Lower lobe of right lung (tissue), 2 donors: ENCODE measurements at regions not wholly inside any gene's neighbourhood (a gene's known extent, or its start where the extent isn't known, plus 50 kb on each side); places are given as distances from the start of the nearest gene placed in this dataset.

Experiments
- ATAC-seq, 2 donors: fragments of 200-7000 bp; cut with Tn5 transposase; one replicate each; pipeline ENCODE4 v1.9.1; 2020 to 2022; ENCODE audit warnings: mild to moderate bottlenecking in 2 of 2, moderate library complexity in 2 of 2
- DNase-seq: peaks from one replicate; pipeline ENCODE4 v3.0.0-alpha.2; 2020
- H3K27ac ChIP-seq: fragments of 200-600 bp; one replicate; pipeline ENCODE4 v1.8.0; 2022
- H3K27me3 ChIP-seq: fragments of 200-600 bp; one replicate; pipeline ENCODE4 v1.8.0; 2022; ENCODE audit warnings: low read depth
- H3K36me3 ChIP-seq: fragments of 200-600 bp; one replicate; pipeline ENCODE4 v1.8.0; 2022; ENCODE audit warnings: mild to moderate bottlenecking
- H3K4me1 ChIP-seq: fragments of 200-600 bp; one replicate; pipeline ENCODE4 v1.8.0; 2022
- H3K4me3 ChIP-seq: fragments of 200-600 bp; one replicate; pipeline ENCODE4 v1.8.0; 2022; ENCODE audit warnings: mild to moderate bottlenecking
- H3K9me3 ChIP-seq: fragments of 200-600 bp; one replicate; pipeline ENCODE4 v1.8.0; 2022
- intact Hi-C: fragments of 100-400 bp; cut with DNase I; formaldehyde crosslinking; loops from one replicate; pipeline ENCODE4 v1.11.0; 2022
- TF ChIP-seq, protein P1 (sequence below): fragments of 200-600 bp; IDR thresholded peaks from one replicate; pipeline ENCODE4 v1.8.0; 2022; ENCODE audit warnings: antibody characterized with exemption, mild to moderate bottlenecking
- donor health status: DM: no; HTN: yes; CAD: no; lungs with severe emphysema.

DNA sequence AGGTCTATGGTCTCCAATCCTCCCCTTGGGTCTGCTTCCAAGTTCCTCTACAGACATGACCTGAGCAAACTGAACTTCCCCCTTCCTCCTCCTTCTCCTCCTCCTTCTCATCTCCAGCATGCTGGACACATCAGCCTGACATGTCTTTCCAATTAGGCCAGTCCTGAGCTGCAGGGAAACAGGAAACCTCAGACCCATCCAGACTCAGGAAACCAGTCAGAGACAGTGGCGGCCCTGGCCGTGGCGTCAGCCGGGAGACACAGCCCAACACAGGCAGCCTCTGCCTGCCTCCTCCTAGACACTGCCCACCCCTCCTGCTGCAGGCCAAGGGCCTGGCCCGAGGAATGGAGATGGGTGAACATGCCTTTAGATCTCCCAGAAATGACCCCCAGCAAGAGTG lies 468.8 kb downstream of the BCL11B start:
- Histone ChIP-seq H3K4me1 (no peaks in the 10 kb centered on the region), H3K36me3 (no peaks in the 10 kb centered on the region), H3K4me3 (no peak overlapping the region), H3K27ac (no peak overlapping the region), H3K9me3 (no peaks in the 10 kb centered on the region), H3K27me3 (no peaks in the 10 kb centered on the region)
- ATAC-seq (no peak), DNase-seq (no peak)
- intact Hi-C loops, result no loop called here
- TF ChIP-seq, protein P1, sequence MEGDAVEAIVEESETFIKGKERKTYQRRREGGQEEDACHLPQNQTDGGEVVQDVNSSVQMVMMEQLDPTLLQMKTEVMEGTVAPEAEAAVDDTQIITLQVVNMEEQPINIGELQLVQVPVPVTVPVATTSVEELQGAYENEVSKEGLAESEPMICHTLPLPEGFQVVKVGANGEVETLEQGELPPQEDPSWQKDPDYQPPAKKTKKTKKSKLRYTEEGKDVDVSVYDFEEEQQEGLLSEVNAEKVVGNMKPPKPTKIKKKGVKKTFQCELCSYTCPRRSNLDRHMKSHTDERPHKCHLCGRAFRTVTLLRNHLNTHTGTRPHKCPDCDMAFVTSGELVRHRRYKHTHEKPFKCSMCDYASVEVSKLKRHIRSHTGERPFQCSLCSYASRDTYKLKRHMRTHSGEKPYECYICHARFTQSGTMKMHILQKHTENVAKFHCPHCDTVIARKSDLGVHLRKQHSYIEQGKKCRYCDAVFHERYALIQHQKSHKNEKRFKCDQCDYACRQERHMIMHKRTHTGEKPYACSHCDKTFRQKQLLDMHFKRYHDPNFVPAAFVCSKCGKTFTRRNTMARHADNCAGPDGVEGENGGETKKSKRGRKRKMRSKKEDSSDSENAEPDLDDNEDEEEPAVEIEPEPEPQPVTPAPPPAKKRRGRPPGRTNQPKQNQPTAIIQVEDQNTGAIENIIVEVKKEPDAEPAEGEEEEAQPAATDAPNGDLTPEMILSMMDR, result no peak

DNA sequence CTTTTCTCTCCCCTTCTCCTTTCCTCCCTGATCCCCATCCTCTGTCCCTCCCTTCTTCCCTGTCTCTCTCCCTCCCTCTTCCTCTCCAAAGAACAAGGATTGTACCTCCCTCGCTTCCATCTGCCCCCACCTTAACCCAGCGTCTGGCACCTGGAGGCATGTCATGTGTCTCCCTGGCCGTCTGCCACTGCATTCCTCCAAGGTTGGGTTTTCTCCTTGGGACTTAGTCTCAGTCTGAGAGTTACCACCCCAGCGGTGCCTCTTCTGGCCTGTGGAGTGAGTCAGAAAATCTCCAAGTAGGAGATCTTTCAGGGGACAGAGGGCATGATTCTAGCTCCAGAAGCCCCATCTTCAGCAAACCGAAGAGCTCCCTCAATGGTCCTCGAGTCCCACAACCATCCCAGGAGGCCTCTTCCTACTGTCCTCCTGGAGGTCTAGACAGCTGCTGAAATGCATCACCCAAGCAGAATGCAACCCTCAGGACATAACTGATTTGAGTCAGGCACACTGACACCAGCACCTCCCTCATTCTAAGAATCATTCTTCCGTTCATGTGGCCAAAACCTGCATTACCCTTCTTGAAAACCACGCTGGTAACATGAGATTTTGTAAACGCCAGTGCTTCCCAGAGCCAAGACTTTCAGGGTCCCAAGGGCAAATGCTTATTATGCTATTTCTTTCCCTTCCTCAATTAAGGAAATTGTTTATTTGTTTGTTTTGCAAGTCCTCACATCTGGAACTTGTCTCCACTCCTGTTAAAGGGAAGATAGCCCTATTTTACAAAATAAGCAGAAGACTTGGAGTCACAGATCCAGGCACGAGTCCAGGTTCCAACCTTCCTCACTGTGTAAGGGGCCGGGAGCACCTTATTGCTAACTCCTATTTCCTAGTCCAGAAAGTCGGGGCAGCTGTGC lies 463.2 kb downstream of the BCL11B start:
- Histone ChIP-seq H3K4me1 (no peaks in the 10 kb centered on the region), H3K9me3 (no peaks in the 10 kb centered on the region), H3K27ac (no peak overlapping the region), H3K4me3 (no peak overlapping the region), H3K27me3 (no peaks in the 10 kb centered on the region), H3K36me3 (no peaks in the 10 kb centered on the region)
- intact Hi-C loops, result no loop called here
- DNase-seq (no peak), ATAC-seq (no peak)
- TF ChIP-seq, protein P1, result no peak

DNA sequence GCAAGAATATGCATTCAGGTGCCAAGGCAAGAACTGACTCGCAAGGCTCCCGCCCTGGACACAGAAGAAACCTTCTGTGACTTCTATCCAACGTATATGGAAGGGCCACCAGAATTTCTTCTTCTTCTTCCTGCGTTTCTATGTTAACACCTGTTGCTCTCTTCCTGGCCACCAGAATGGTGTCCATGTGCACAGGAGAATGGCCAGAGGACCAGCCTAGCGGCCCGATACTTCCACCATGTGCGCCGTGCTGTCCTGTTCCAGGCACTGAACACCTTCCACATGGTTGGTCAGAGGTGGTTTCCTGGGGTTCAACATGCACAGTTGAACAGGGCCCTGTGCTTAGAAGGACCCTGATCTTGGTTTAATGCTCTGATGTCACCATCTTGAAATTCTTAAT lies 455.8 kb downstream of the BCL11B start:
- TF ChIP-seq, protein P1, result no peak
- Histone ChIP-seq H3K36me3 (no peaks in the 10 kb centered on the region), H3K27ac (no peak overlapping the region), H3K27me3 (no peaks in the 10 kb centered on the region), H3K4me1 (no peaks in the 10 kb centered on the region), H3K4me3 (no peak overlapping the region), H3K9me3 (no peaks in the 10 kb centered on the region)
- intact Hi-C loops, result no loop called here
- DNase-seq, result no peak
- ATAC-seq, result no peak

DNA sequence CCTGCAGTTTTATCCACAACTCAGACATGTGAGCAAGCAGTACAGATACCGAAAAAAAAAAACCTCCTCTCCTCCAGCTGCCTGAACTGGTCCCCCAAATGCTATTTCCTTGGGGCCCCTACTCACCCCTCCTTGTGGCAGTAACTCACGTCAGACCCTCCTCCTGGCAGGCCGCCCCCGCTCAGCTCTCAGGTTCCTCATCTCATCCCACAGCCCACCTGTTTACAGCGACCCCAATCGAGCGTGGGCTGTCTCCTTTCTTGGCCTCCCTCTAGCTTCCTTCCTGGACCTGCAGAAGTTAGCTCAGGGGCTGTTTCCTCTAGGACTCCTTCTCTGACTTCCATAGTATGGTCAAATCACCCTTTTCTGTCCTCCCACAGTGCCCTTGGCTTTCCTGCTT lies 455.3 kb downstream of the BCL11B start:
- intact Hi-C loops, result no loop called here
- no peak overlapping the region for H3K27ac ChIP-seq
- TF ChIP-seq, protein P1, result no peak
- no peak for ATAC-seq
- no peak overlapping the region for H3K4me3 ChIP-seq
- H3K36me3 ChIP-seq, result no peaks in the 10 kb centered on the region
- DNase-seq, result no peak
- H3K9me3 ChIP-seq, result no peaks in the 10 kb centered on the region
- no peaks in the 10 kb centered on the region for H3K4me1 ChIP-seq
- H3K27me3 ChIP-seq, result no peaks in the 10 kb centered on the region

DNA sequence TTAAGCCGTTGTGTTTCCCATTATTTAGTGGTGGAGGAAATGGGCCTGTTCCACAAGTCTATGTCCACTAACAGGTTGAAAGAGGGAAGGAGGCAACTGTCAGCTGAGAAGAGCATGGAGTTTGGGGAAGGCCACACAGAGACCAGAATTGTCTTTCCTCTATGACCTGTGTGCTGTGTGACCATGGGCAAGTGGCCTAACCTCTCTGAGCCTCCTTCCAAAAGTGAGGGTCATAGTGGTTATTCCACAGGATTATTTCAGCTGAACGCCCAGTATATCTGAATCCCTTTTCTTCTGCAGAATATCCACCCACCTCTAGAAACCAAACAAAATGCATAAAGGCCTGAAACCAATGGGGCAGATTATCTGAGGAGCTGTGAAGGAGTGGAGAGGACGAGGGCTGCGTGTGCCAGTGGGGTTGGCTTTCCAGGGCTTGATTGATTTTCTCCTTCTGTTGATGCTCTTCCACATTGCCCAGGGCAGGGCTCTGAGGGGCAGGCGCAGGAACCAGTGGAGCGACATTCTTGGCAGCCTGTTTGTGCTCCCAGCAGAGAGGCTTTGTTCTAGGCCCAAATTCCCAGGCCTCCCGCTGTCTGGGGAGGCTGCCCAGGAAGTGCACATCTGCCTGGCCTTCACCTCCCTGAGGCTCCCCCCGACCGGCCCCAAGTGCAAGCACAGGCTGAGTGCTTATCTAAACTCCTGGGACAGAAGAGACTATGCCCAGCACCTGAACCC lies 452.7 kb downstream of the BCL11B start:
- intact Hi-C loops, result no loop called here
- Histone ChIP-seq H3K27me3 (no peaks in the 10 kb centered on the region), H3K4me3 (no peak overlapping the region), H3K9me3 (no peaks in the 10 kb centered on the region), H3K27ac (no peak overlapping the region), H3K36me3 (no peaks in the 10 kb centered on the region), H3K4me1 (no peaks in the 10 kb centered on the region)
- TF ChIP-seq, protein P1, result no peak
- no peak for ATAC-seq
- no peak for DNase-seq
